D721Med (cell line): ENCODE measurements at regions not wholly inside any gene's neighbourhood (a gene's known extent, or its start where the extent isn't known, plus 50 kb on each side); places are given as distances from the start of the nearest gene placed in this dataset.

Experiments
- DNase-seq: peaks from one replicate; pipeline ENCODE4 v3.0.0; 2011; ENCODE audit warnings: low spot score; ENCODE audit not compliant: insufficient read length
- FAIRE-seq: peaks from 2 replicates; lab custom pipeline; 2011; peaks lifted over from hg19 to GRCh38; lab: Jason Lieb, UNC
- TF ChIP-seq, protein P1 (sequence below): IDR thresholded peaks from 2 replicates; pipeline ENCODE4 v1.5.1; 2012; ENCODE audit warnings: mild to moderate bottlenecking, control low read depth; ENCODE audit not compliant: insufficient read depth; ENCODE audit errors: missing control alignments

DNA sequence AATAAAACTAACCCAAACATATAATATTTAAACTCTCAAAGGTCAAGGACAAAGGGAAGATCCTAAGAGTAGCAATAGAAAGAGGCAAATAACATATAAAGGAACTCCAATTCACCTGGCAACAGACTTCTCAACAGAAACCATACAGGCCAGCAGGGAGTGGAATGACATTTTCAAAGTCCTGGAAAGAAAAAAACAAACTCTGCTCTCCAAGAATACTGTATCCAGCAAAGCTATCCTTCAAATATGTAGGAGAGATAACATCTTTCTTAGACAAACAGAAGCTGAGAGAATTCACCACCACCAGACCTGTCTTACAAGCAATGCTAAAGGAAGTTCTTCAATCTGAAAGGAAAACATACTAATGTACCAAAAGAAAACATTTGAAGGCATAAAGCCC lies 51.5 kb upstream of the TMEM158 start:
- DNase-seq, result no peak
- TF ChIP-seq, protein P1, sequence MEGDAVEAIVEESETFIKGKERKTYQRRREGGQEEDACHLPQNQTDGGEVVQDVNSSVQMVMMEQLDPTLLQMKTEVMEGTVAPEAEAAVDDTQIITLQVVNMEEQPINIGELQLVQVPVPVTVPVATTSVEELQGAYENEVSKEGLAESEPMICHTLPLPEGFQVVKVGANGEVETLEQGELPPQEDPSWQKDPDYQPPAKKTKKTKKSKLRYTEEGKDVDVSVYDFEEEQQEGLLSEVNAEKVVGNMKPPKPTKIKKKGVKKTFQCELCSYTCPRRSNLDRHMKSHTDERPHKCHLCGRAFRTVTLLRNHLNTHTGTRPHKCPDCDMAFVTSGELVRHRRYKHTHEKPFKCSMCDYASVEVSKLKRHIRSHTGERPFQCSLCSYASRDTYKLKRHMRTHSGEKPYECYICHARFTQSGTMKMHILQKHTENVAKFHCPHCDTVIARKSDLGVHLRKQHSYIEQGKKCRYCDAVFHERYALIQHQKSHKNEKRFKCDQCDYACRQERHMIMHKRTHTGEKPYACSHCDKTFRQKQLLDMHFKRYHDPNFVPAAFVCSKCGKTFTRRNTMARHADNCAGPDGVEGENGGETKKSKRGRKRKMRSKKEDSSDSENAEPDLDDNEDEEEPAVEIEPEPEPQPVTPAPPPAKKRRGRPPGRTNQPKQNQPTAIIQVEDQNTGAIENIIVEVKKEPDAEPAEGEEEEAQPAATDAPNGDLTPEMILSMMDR, result no peak
- FAIRE-seq, result no peak

DNA sequence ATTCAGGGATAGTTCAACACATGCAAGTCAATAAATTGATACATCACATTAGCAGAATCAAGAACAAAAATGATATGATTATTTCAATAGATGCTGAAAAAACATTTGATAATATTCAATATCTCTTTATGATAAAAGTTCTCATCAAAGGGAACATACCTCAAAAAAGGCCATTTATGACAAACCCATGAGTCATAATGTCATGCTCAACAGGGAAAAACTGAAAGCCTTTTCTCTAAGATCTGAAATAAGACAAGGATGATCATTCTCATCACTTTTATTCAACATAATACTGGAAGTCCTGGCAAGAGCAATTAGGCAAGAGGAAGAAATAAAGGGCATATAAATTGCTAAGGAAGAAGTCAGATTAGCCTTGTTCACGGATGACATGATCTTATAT lies 54.1 kb upstream of the TMEM158 start:
- TF ChIP-seq, protein P1, result no peak
- no peak for DNase-seq
- FAIRE-seq, result no peak

DNA sequence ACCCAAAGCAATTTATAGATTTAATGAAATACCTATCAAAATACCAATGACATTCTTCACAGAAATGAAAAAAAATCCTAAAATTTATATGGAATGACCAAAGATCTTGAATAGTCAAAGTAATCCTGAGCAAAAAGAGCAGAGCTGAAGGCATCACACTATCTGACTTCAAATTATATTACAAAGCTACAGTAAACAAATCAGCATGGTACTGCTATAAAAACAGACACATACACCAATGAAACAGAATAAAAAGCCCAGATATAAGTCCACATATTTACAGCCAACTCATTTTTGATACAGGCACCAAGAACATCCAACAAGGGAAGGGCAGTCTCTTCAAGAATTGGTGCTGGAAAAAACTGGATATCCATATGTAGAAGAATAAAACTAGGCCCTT lies 54.9 kb upstream of the TMEM158 start:
- FAIRE-seq, result no peak
- DNase-seq, result no peak
- TF ChIP-seq, protein P1, result no peak

DNA sequence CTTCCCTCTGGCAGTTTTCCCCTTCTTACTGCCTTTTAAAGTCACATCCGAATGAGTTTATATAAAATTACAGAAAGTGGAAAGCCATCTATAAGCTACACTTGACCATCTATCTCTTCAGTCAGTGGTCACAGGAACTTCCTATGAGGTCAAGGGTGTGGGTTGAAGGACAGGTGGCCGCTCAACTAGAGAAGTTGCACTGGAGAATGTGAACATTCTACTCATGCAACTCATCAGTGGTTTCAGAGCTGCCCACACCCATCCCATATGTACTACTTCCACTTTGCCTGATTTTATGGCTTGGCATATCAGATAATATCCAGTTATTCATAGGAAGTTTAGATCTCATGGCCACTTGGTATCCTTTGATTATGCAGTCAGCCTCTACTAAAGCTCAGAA lies 57.4 kb upstream of the TMEM158 start:
- TF ChIP-seq, protein P1, result no peak
- FAIRE-seq (no peak), DNase-seq (no peak)

DNA sequence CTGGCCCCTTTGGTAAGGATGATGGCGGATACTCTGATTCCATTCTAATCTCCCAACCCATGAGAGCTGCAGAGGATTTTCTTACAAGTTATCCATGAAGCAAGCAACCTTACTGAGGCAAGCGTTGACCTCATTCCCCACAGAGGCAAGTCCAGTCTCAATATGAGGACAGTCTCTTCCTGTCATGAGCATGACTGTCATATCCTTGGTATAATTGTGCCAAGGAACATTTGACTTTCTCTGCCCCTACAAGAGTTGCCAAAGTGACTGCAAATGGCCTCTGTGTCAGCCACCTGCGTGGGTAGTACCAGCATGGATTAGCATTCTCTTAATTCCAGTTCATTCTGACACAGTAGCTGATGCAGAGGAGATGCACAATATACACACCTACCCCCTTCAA lies 71.2 kb upstream of the TMEM158 start:
- FAIRE-seq (peak; percentile 11), DNase-seq (no peak)
- TF ChIP-seq, protein P1, result no peak

DNA sequence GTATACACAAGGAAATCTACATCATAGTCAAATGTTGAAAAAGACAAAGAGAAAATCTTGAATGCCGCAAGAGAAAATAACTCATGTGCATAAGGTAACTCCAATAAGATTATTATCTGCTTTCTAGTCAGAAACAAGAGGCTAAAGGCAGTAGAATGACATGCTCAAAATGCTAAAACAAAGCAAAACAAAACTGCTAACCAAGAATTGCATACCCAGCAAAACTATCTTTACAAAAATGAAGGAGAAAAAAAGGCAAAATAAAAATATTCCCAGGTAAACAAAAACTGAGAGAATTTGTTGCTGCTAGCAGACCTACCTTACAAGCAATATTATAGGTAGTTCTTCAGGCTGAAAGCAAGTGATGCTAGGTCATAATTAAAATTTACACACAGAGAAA lies 76.4 kb upstream of the TMEM158 start:
- no peak for FAIRE-seq
- TF ChIP-seq, protein P1, result no peak
- no peak for DNase-seq

DNA sequence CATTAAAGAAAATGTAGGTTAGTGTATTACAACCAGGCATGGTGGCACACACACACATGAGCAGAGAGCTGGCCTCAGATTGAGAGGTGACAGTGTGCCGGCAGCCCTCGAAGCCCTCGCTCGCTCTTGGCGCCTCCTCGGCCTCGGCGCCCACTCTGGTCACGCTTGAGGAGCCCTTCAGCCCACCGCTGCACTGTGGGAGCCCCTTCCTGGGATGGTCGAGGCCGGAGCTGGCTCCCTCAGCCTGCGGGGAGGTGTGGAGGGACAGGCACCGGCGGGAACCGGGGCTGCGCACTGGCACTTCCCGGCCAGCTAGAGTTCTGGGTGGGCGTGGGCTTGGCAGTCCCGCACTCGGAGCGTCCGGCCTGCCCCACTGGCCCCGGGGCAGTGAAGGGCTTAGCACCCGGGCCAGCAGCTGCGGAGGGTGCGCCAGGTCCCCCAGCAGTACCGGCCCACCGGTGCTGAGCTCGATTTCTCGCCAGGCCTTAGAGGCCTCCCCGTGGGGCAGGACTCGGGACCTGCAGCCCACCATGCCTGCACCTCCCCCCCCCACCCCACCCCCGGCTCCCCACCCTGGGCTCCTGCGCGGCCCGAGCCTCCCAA lies 80.4 kb upstream of the TMEM158 start:
- TF ChIP-seq, protein P1, result no peak
- DNase-seq (no peak), FAIRE-seq (no peak)
